SK-N-SH (cell line): ENCODE measurements at regions not wholly inside any gene's neighbourhood (a gene's known extent, or its start where the extent isn't known, plus 50 kb on each side); places are given as distances from the start of the nearest gene placed in this dataset.
"Not testable (repeated sequence)": the region's sequence is repeated elsewhere in the genome, so short reads cannot be mapped to it uniquely, and the experiment has no call there.

Experiments used
- CHD2 ChIP-seq: fragments of 150-350 bp; IDR thresholded peaks from 2 replicates; pipeline ENCODE4 v1.6.1; 2018; ENCODE audit warnings: low read length; ENCODE audit not compliant: partially characterized antibody
- CTCF ChIP-seq: fragments of 200-600 bp; sonication (generic); IDR thresholded peaks from 2 replicates; pipeline ENCODE4 v1.6.1; 2017; ENCODE audit warnings: antibody characterized with exemption, mild to moderate bottlenecking, moderate library complexity
- MAX ChIP-seq: IDR thresholded peaks from 2 replicates; pipeline ENCODE4 v1.4.0; 2012; ENCODE audit warnings: low read depth
- REST ChIP-seq: IDR thresholded peaks from 2 replicates; pipeline ENCODE4 v1.6.1; 2012; ENCODE audit warnings: mild to moderate bottlenecking, low read depth, low read length, moderate library complexity
- RXRA ChIP-seq: IDR thresholded peaks from 2 replicates; pipeline ENCODE4 v1.4.0; 2012; ENCODE audit warnings: low read depth, mild to moderate bottlenecking, borderline replicate concordance
- TAF1 ChIP-seq: IDR thresholded peaks from 2 replicates; pipeline ENCODE4 v1.6.1; 2012; ENCODE audit warnings: low read depth, mild to moderate bottlenecking, low read length, moderate library complexity, borderline replicate concordance
- ZBTB33 ChIP-seq: IDR thresholded peaks from 2 replicates; pipeline ENCODE4 v1.4.0; 2012; ENCODE audit warnings: low read depth, borderline replicate concordance

GRCh38 chr9:110132531-110132930 is 75.4 kb downstream of the C9orf152 start:
- TF ChIP-seq TAF1, CHD2, RXRA, ZBTB33, MAX, CTCF, REST: not testable (repeated sequence)
